NB4 (cell line): ENCODE measurements at regions not wholly inside any gene's neighbourhood (a gene's known extent, or its start where the extent isn't known, plus 50 kb on each side); places are given as distances from the start of the nearest gene placed in this dataset.

ENCODE experiments used
- CTCF ChIP-seq: IDR thresholded peaks from one replicate; pipeline ENCODE4 v1.5.1; 2012; ENCODE audit warnings: low read depth, low read length
- MAX ChIP-seq: IDR thresholded peaks from 2 replicates; pipeline ENCODE4 v1.6.1; 2011; ENCODE audit warnings: low read depth, low read length
- MYC ChIP-seq: IDR thresholded peaks from 2 replicates; pipeline ENCODE4 v1.6.1; 2011; ENCODE audit warnings: low read depth, low read length
- POLR2A ChIP-seq: IDR thresholded peaks from 2 replicates; pipeline ENCODE4 v1.6.1; 2011; ENCODE audit warnings: mild to moderate bottlenecking; ENCODE audit not compliant: insufficient read length; ENCODE audit errors: extremely low read depth

- TF ChIP-seq CTCF (no peak), POLR2A (no peak), MYC (no peak), MAX (no peak)
Observed at GRCh38 chr3:11697701-11698100, 54.0 kb upstream of the VGLL4 start.
